NB4 (cell line): ENCODE measurements at regions not wholly inside any gene's neighbourhood (a gene's known extent, or its start where the extent isn't known, plus 50 kb on each side); places are given as distances from the start of the nearest gene placed in this dataset.

Experiments used
- DNase-seq: peaks from one replicate; pipeline ENCODE4 v3.0.0; 2010; ENCODE audit warnings: low read depth
- H3K4me3 ChIP-seq: one replicate; pipeline ENCODE4 v1.5.1; 2011; ENCODE audit warnings: mild to moderate bottlenecking, low read depth, low read length, moderate library complexity
- CTCF ChIP-seq: IDR thresholded peaks from one replicate; pipeline ENCODE4 v1.5.1; 2012; ENCODE audit warnings: low read depth, low read length
- MAX ChIP-seq: IDR thresholded peaks from 2 replicates; pipeline ENCODE4 v1.6.1; 2011; ENCODE audit warnings: low read depth, low read length
- MYC ChIP-seq: IDR thresholded peaks from 2 replicates; pipeline ENCODE4 v1.6.1; 2011; ENCODE audit warnings: low read depth, low read length
- POLR2A ChIP-seq: IDR thresholded peaks from 2 replicates; pipeline ENCODE4 v1.6.1; 2011; ENCODE audit warnings: mild to moderate bottlenecking; ENCODE audit not compliant: insufficient read length; ENCODE audit errors: extremely low read depth

- no peak for DNase-seq
- TF ChIP-seq POLR2A (no peak), MYC (no peak), MAX (no peak), CTCF (no peak)
- no peak overlapping the region for H3K4me3 ChIP-seq
Measured at GRCh38 chr2:172220121-172220520, 117.4 kb upstream of the DLX2 start.

- DNase-seq, result no peak
- TF ChIP-seq POLR2A (no peak), MAX (no peak), CTCF (no peak), MYC (no peak)
- H3K4me3 ChIP-seq, result no peak overlapping the region
Measured at GRCh38 chr2:172223601-172224054, 120.9 kb upstream of the DLX2 start.

- no peak for DNase-seq
- TF ChIP-seq POLR2A (no peak), MAX (no peak), CTCF (no peak)
Measured at GRCh38 chr2:172225786-172226185, 123.1 kb upstream of the DLX2 start.

GRCh38 chr2:172226244-172227061 is 123.8 kb upstream of the DLX2 start:
- TF ChIP-seq CTCF (peak; percentile 5), MYC (no peak), MAX (no peak), POLR2A (no peak)
- H3K4me3 ChIP-seq, result no peak overlapping the region
- DNase-seq, result peak; percentile 26

More at GRCh38 chr2:172225786-172226185, 123.1 kb upstream of the DLX2 start:
- no peak overlapping the region for H3K4me3 ChIP-seq

GRCh38 chr2:172227719-172228118 is 125.0 kb upstream of the DLX2 start:
- TF ChIP-seq POLR2A (no peak), MYC (no peak), MAX (no peak)

GRCh38 chr2:172228177-172228808 is 125.6 kb upstream of the DLX2 start:
- no peak for DNase-seq
- TF ChIP-seq CTCF (no peak), MYC (no peak), POLR2A (no peak), MAX (no peak)
- H3K4me3 ChIP-seq, result no peak overlapping the region

More at GRCh38 chr2:172227719-172228118, 125.0 kb upstream of the DLX2 start:
- DNase-seq, result peak; percentile 34
- H3K4me3 ChIP-seq, result no peak overlapping the region
